ENCODE measurements at regions not wholly inside any gene's neighbourhood (a gene's known extent, or its start where the extent isn't known, plus 50 kb on each side); places are given as distances from the start of the nearest gene placed in this dataset.

DNA sequence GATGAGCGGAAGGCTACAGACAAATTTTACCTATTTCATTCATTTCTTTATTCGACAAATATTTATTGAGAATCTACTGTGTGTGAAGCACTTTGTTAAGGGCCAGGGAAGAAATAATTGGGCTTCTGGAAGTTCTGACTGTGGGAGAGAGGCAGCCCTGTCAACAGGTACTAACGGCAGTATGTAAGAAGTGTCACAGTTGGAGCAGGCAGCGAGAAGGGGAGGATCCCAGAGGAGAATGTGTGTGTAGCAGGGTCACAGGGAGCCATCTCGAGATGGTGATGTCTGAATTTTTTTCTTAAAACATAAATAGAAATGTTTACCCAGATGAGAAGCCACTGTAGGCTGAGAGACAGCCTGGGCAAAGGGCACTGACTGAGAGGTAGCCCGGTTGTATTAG, 163.3 kb upstream of the SLC38A2 start:
- no peak overlapping the region for H2BK20ac ChIP-seq (ENCODE audit: low read length)
- no peak overlapping the region for H4K91ac ChIP-seq (replicated peaks; ENCODE audit: insufficient read length, low read length)
- H3K9ac ChIP-seq (replicated peaks in 1 of 4; ENCODE audit: extremely low read depth in 1 of 4, low read depth in 3 of 4, low read length in 3 of 4), result no peak overlapping the region
- H2AK5ac ChIP-seq (ENCODE audit: low read depth, low read length), result no peak overlapping the region
- H3K27me3 ChIP-seq (replicated peaks in 1 of 4; ENCODE audit: control insufficient read depth in 3 of 4, extremely low read depth in 1 of 4, insufficient read depth in 3 of 4, low read length in 3 of 4), result no peaks in the 10 kb centered on the region
- H4K8ac ChIP-seq (ENCODE audit: extremely low read depth, insufficient read depth, low read length), result no peak overlapping the region
- no peaks in the 10 kb centered on the region; a peak in 1 of 4 replicates for H3K9me3 ChIP-seq (ENCODE audit: insufficient read depth in 2 of 2, low read depth in 1 of 2, low read length in 1 of 2)
- H2BK15ac ChIP-seq (ENCODE audit: low read length), result no peak overlapping the region
- no peaks in the 10 kb centered on the region for H3K79me1 ChIP-seq (ENCODE audit: low read depth, low read length)
- no peak overlapping the region for H3K56ac ChIP-seq (replicated peaks; ENCODE audit: insufficient read length, low read depth, low read length)
- no peaks in the 10 kb centered on the region for H4K20me1 ChIP-seq (replicated peaks in 1 of 2; ENCODE audit: control insufficient read depth in 1 of 2, insufficient read depth in 2 of 2, low read length in 2 of 2)
- H3K18ac ChIP-seq (ENCODE audit: extremely low read depth, low read length), result no peak overlapping the region
- no peaks in the 10 kb centered on the region for H3K79me2 ChIP-seq (ENCODE audit: control insufficient read depth in 1 of 2, insufficient read depth in 2 of 2, low read length in 2 of 2)
- H3K36me3 ChIP-seq (ENCODE audit: control insufficient read depth in 2 of 4, insufficient read depth in 4 of 4, low read length in 3 of 4), result no peaks in the 10 kb centered on the region
- H3K4me2 ChIP-seq (ENCODE audit: insufficient read depth in 1 of 2, low read depth in 2 of 2, low read length in 2 of 2), result no peak overlapping the region
- ChIA-PET POLR2A (ENCODE audit: partially characterized antibody) (no interaction called here), CTCF (ENCODE audit: partially characterized antibody) (no interaction called here)
- no peaks in the 10 kb centered on the region for H3K23me2 ChIP-seq (ENCODE audit: low read depth, low read length)
- FAIRE-seq (no peak), DNase-seq (ENCODE audit: low read depth in 1 of 2, low spot score in 2 of 2) (no peak)
- H3K4ac ChIP-seq (replicated peaks; ENCODE audit: insufficient read length, low read depth, low read length), result no peak overlapping the region
- H3K27ac ChIP-seq (ENCODE audit: low read depth, low read length), result no peak overlapping the region
- 90% methylated on average over 6 of the region's 6 CpGs; no CpG with 5 or more reads in 1 of the 2 experiments for WGBS, 2 experiments (ENCODE audit: extremely low coverage in 1 of 2, insufficient coverage in 1 of 2, insufficient read length in 1 of 2, insufficient replicate concordance in 2 of 2, low coverage in 1 of 2, low lambda C conversion rate in 2 of 2, missing lambda C conversion rate in 1 of 2)
- no peak overlapping the region for H3K14ac ChIP-seq (ENCODE audit: insufficient read length)
- H4K5ac ChIP-seq (ENCODE audit: insufficient read length, low read depth, low read length), result no peak overlapping the region
- H3K23ac ChIP-seq (ENCODE audit: insufficient read length), result no peak overlapping the region
- H3K4me1 ChIP-seq (replicated peaks in 1 of 4; ENCODE audit: control insufficient read depth in 3 of 4, insufficient read depth in 4 of 4, low read length in 3 of 4), result no peaks in the 10 kb centered on the region
- H2AFZ ChIP-seq (ENCODE audit: low read length), result no peak overlapping the region
- no peak overlapping the region for H3K4me3 ChIP-seq (ENCODE audit: extremely low read depth in 1 of 4, insufficient read depth in 2 of 4, low read depth in 3 of 4, low read length in 4 of 4)
- no peak overlapping the region for H2BK120ac ChIP-seq (replicated peaks; ENCODE audit: low read depth, low read length)
- no peak overlapping the region for H2BK5ac ChIP-seq (ENCODE audit: low read depth, low read length)
- H2BK12ac ChIP-seq (ENCODE audit: low read depth, low read length), result no peak overlapping the region
- TF ChIP-seq, protein P1, sequence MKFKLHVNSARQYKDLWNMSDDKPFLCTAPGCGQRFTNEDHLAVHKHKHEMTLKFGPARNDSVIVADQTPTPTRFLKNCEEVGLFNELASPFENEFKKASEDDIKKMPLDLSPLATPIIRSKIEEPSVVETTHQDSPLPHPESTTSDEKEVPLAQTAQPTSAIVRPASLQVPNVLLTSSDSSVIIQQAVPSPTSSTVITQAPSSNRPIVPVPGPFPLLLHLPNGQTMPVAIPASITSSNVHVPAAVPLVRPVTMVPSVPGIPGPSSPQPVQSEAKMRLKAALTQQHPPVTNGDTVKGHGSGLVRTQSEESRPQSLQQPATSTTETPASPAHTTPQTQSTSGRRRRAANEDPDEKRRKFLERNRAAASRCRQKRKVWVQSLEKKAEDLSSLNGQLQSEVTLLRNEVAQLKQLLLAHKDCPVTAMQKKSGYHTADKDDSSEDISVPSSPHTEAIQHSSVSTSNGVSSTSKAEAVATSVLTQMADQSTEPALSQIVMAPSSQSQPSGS (IDR thresholded peaks at IDR 0.05; ENCODE audit: low read length), result no peak
- TF ChIP-seq BCL11A (IDR thresholded peaks at IDR 0.05; ENCODE audit: low read depth in 2 of 2, low read length in 2 of 2) (no peak), SP4 (IDR thresholded peaks at IDR 0.05; ENCODE audit: low read length) (no peak), POU5F1 (IDR thresholded peaks at IDR 0.05; ENCODE audit: low read depth, low read length) (no peak), POLR2A (IDR thresholded peaks at IDR 0.05; ENCODE audit: control extremely low read depth in 1 of 2, low read depth in 2 of 2, low read length in 2 of 2) (no peak), CHD1 (IDR thresholded peaks at IDR 0.05; ENCODE audit: low read depth, low read length) (no peak), YY1 (IDR thresholded peaks at IDR 0.05; ENCODE audit: low read depth, low read length) (no peak), HDAC2 (IDR thresholded peaks at IDR 0.05; ENCODE audit: borderline replicate concordance in 1 of 2, low read depth in 2 of 2, low read length in 2 of 2) (no peak), TEAD4 (IDR thresholded peaks at IDR 0.05; ENCODE audit: low read depth, low read length) (no peak), HDAC6 (IDR thresholded peaks at IDR 0.05; ENCODE audit: low read depth, low read length) (no peak), SRF (IDR thresholded peaks at IDR 0.05; ENCODE audit: low read depth, low read length) (no peak), CHD2 (IDR thresholded peaks at IDR 0.05; ENCODE audit: low read length) (no peak), BRCA1 (IDR thresholded peaks at IDR 0.05; ENCODE audit: low read depth, low read length) (no peak), SUZ12 (IDR thresholded peaks at IDR 0.05; ENCODE audit: low read length) (no peak), EZH2 (IDR thresholded peaks at IDR 0.05; ENCODE audit: low read depth, low read length, severe bottlenecking) (no peak)
